NCI-H748 treated with DMSO at 0.1 percent for 48 hours (cell line): ENCODE measurements at regions not wholly inside any gene's neighbourhood (a gene's known extent, or its start where the extent isn't known, plus 50 kb on each side); places are given as distances from the start of the nearest gene placed in this dataset.

ENCODE experiments used
- DNase-seq: peaks from one replicate; lab custom pipeline; 2025; lab: John Stamatoyannopoulos, UW

DNA sequence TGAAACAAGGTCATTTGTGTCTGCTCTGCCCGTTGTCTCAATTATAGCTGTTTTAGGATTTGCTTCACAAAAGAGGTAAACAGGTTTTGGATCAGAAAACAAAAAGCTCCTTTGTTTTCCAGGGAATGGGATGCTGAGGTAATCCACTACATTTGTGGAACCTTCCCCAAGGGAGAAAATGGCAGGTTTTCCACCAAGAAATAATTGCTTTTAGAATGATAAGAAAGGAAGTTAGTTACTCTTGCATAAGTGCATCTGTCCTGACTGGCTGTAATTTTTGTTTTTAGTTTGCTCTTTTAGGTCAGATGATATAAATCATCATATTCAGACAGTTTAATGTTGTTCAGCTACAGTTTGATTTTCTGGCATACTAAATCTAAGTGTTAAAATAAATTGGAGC is 198.5 kb upstream of the COL8A1 start:
- DNase-seq, result no peak

DNA sequence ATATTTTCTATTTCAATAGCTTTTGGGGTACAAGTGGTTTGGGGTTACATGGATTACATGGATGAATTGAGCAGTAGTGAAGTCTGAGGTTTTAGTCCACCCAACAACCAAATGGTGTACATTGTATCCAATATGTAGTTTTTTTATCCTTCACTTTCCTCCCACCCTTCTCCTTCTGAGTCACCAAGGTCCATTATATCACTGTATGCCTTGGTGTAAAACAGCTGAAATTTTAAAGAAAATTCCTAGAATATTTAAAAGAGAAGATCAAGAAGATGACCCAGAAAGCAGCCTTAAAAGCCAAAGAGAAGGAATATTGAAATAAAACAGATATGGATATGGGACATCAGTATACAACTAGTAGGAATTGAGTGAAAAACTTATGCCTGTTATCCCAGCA is 204.2 kb upstream of the COL8A1 start:
- DNase-seq, result no peak

GRCh38 chr3:99430348-99431134 is 207.9 kb upstream of the COL8A1 start:
- no peak for DNase-seq

DNA sequence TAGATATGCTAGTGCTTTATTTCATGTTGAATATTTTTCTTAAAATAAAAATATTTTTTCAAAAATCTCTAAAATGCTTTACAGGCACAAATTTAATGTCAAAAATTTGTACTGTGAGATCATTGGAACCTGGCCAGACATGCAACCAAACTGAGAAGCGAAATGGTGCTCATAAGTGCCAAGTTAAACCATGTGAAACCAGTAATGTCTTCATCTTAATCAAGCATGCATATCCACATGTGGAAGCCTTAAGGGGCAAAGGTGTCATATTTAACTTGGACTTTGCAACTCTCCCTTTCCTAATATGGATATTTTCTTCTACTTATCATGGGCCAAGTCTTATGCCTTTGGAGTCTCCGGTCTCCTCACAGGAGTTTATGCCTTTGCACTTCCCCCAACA is 208.9 kb upstream of the COL8A1 start:
- no peak for DNase-seq

GRCh38 chr3:99425930-99426329 is 212.5 kb upstream of the COL8A1 start:
- no peak for DNase-seq

DNA sequence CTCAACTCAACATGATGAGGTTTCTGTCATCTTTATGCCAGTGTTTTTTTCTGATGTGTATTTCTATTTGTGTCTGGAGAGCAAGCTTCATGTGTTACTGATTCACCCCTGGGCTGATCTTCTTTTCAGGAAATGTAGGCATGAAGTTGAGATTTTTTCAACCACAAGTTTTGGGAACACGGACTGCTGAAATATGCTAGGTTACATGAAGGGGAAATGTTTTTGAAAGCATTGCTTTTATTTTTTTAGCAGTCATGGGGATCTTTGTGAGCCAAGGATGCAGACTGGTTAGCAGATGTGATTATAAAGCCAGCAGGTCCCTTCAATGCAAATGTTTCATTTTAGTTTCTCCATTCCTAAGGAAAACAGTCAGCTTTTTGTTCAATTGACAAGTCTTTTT is 219.3 kb upstream of the COL8A1 start:
- no peak for DNase-seq

GRCh38 chr3:99418709-99419108 is 219.7 kb upstream of the COL8A1 start:
- no peak for DNase-seq

DNA sequence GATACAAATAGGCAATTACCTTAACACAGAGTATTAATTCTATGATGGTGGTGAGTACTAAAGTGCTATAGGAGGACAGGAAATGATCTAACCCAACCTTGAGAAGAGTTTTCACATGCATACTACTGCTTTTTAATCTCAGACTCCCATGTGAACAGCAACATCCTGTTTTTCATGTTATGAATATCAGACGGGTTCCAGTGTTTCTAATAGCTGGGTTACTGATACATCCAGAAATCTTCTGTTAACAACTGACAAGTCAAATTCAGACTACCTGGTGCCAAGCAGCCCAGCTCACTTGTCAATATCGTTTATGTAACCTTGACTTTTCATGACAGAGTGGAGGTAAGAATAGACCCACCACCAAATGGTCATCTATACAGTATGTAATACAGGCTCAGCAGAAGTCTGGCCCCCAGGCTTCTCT is 220.2 kb upstream of the COL8A1 start:
- no peak for DNase-seq

- DNase-seq, result no peak
Observed at GRCh38 chr3:99413504-99413903, 224.9 kb upstream of the COL8A1 start.

DNA sequence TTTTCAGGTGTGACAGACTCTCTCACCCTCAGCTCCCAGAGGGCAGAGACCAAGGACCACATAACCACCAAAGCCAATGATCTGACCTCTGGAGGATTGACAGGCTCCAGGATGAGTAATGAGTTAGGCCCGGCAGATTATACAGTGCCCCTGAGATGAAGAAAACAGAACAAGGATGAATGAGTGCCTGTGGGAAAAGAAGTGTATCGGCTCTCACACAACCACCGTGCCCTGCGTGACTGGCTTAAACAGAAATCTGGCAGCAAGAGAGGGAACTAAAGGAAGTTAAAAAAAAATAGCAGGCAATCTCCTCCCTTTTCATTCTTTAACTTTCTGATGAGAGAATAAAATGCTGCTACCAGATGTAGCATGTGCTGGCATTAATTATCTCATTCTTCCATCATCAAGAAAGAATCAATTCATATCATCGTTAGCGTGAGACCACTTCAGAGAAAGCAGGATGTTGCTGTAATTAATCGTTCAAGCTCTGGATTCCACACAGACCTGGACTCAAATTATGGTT is 227.5 kb upstream of the COL8A1 start:
- DNase-seq, result no peak

- no peak for DNase-seq
Observed at GRCh38 chr3:99409961-99410360, 228.4 kb upstream of the COL8A1 start.

- DNase-seq, result no peak
Observed at GRCh38 chr3:99407257-99407656, 231.1 kb upstream of the COL8A1 start.

- DNase-seq, result no peak
Observed at GRCh38 chr3:99402755-99403154, 235.6 kb upstream of the COL8A1 start.

- no peak for DNase-seq
Observed at GRCh38 chr3:99400352-99400751, 238.0 kb upstream of the COL8A1 start.

DNA sequence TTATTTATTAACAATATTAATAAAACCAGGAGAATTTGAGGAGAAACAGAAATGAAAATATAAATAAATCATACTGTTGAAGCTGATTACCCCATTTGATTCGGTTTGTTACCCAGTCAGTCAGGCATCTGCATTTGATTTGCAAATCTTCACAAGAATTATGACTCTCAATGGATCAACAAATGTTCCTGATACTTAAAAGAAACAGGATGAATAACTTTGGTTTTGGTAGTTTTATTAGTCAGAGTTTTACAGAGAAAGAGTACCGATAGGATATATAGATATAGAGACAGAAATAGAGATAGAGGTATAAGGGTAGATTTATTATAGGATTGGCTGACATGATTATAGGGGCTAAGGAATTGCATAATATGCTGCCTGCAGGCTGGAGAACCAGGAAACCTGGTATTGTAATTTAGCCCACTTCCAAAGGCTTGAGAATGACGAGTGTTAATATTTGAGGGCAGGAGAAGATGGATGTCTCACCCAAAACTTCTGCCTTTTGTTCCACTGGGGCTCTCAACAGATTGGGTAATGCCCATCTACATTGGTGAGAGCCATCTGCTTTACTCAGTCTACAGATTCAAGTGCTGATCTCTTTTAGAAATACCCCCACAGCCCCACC is 241.6 kb upstream of the COL8A1 start:
- DNase-seq, result no peak

DNA sequence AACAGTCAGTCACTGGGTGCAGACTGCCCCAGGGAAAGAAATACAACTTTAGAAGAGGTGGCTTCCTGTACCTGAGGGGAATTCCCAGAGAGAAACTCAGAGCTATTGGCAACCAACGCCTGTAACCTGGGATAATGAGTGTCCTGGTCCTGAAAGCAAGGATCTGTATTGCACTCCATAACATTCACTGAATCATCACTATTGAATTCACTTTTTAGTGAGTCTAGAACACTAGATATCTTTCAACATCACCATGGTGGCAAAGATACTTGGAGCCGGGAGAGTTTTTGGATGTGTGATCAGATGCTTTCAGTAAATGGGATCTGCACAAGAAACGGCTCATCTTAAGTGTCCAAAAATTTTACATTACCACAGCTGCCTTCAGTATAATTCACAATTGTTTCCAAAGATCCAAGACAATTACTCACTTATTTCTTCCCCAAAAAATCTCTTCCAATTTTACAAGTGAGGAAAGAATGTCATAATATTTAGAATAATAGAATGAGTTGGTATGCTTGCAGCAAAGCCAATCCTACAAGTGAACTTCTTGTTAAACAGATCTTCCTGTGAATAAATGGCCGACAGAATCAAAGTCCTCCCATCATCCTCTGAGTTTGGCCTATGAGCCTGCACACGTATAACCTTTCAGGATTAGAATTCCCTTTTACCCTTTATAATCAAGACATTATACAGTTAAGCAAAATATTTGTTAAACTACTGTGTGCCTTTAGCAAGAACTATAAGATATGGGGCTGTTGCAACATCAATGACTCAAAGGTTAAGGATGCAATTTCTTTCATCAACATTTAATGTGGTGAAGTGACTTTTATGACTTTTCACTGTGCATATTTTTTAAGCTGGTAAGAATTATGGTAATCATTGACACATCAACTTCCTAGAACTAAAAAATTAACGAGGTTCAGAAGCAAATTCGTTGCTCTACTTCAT is 243.3 kb upstream of the COL8A1 start:
- no peak for DNase-seq

GRCh38 chr3:99393961-99394360 is 244.4 kb upstream of the COL8A1 start:
- no peak for DNase-seq

DNA sequence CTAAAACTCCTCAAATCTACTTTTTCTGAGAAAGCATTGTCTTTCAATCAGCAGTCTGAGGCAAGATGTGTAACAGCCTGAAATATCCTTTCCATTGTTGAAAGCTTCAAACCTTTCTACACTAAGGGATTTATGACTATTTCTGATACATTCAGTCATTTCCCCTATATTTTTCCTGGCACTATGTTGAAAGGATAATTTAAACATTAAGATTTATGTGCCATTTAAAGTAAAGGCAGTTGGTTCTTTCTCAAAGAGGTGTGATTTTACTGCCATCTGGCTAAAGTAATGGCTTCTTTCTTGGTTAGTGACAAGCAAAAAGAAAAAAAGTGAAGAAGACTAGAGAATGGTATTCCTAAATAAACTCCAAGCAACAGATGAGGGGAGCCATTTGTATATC is 249.6 kb upstream of the COL8A1 start:
- no peak for DNase-seq

- no peak for DNase-seq
Observed at GRCh38 chr3:99384596-99384995, 253.8 kb upstream of the COL8A1 start.

GRCh38 chr3:99376926-99377325 is 261.5 kb upstream of the COL8A1 start:
- DNase-seq, result no peak

- DNase-seq, result no peak
Observed at GRCh38 chr3:99373846-99374210, 264.6 kb upstream of the COL8A1 start.

GRCh38 chr3:99373088-99373845 is 265.1 kb upstream of the COL8A1 start:
- no peak for DNase-seq
